K562 (cell line): ENCODE measurements at regions not wholly inside any gene's neighbourhood (a gene's known extent, or its start where the extent isn't known, plus 50 kb on each side); places are given as distances from the start of the nearest gene placed in this dataset.

Experiments used
- E2F4 ChIP-seq: sonication (generic); formaldehyde crosslinking; IDR thresholded peaks from 2 replicates; pipeline ENCODE4 v1.8.0; 2022; ENCODE audit warnings: mild to moderate bottlenecking, low read depth, missing genetic modification reagents
- FOS ChIP-seq: IDR thresholded peaks from 3 replicates; pipeline ENCODE4 v1.6.1; 2011; ENCODE audit not compliant: insufficient read length; ENCODE audit errors: extremely low read depth
- HNRNPK ChIP-seq: fragments of 200-400 bp; formaldehyde crosslinking; IDR thresholded peaks from one replicate; pipeline ENCODE4 v1.6.1; 2018; ENCODE audit warnings: mild to moderate bottlenecking, low read depth, low read length; ENCODE audit not compliant: poor library complexity, severe bottlenecking
- RBM22 ChIP-seq: fragments of 200-400 bp; formaldehyde crosslinking; IDR thresholded peaks from 2 replicates; pipeline ENCODE4 v1.6.1; 2018; ENCODE audit warnings: low read length, low read depth; ENCODE audit not compliant: poor library complexity, severe bottlenecking
- TBL1XR1 ChIP-seq, 2 experiments: IDR thresholded peaks; 2 replicates each; pipeline ENCODE4 v1.6.1; 2012; ENCODE audit warnings: improper control_type of control experiment in 2 of 2, low read length in 2 of 2, mild to moderate bottlenecking in 1 of 2
- ZBTB1 ChIP-seq: sonication (generic); formaldehyde crosslinking; IDR thresholded peaks from 2 replicates; pipeline ENCODE4 v1.8.1; 2023; ENCODE audit warnings: missing genetic modification reagents, low read depth, mild to moderate bottlenecking, borderline replicate concordance
- ZNF174 ChIP-seq: fragments of 250-450 bp; sonication (Bioruptor Pico); IDR thresholded peaks from 2 replicates; pipeline ENCODE4 v1.4.0; 2020; ENCODE audit warnings: mild to moderate bottlenecking
- TF ChIP-seq, protein P1 (sequence below): fragments of 150-350 bp; IDR thresholded peaks from 2 replicates; pipeline ENCODE4 v1.6.1; 2014; ENCODE audit warnings: low read depth, mild to moderate bottlenecking, low read length, borderline replicate concordance
- TF ChIP-seq, protein P2 (sequence below): fragments of 200-600 bp; sonication (generic); IDR thresholded peaks from one replicate; pipeline ENCODE4 v1.6.1; 2012; ENCODE audit warnings: mild to moderate bottlenecking, low read depth, low read length, inconsistent platforms

- TF ChIP-seq ZNF174 (CRISPR knock-in tag) (no peak), TBL1XR1 (IDR thresholded peaks at IDR 0.05; ENCODE audit: low read length in 2 of 2) (no peak), FOS (no peak), ZBTB1 (no peak), E2F4 (CRISPR knock-in tag) (no peak), HNRNPK (no peak), RBM22 (no peak)
- TF ChIP-seq, protein P1, sequence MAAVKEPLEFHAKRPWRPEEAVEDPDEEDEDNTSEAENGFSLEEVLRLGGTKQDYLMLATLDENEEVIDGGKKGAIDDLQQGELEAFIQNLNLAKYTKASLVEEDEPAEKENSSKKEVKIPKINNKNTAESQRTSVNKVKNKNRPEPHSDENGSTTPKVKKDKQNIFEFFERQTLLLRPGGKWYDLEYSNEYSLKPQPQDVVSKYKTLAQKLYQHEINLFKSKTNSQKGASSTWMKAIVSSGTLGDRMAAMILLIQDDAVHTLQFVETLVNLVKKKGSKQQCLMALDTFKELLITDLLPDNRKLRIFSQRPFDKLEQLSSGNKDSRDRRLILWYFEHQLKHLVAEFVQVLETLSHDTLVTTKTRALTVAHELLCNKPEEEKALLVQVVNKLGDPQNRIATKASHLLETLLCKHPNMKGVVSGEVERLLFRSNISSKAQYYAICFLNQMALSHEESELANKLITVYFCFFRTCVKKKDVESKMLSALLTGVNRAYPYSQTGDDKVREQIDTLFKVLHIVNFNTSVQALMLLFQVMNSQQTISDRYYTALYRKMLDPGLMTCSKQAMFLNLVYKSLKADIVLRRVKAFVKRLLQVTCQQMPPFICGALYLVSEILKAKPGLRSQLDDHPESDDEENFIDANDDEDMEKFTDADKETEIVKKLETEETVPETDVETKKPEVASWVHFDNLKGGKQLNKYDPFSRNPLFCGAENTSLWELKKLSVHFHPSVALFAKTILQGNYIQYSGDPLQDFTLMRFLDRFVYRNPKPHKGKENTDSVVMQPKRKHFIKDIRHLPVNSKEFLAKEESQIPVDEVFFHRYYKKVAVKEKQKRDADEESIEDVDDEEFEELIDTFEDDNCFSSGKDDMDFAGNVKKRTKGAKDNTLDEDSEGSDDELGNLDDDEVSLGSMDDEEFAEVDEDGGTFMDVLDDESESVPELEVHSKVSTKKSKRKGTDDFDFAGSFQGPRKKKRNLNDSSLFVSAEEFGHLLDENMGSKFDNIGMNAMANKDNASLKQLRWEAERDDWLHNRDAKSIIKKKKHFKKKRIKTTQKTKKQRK, result no peak
- TF ChIP-seq, protein P2, sequence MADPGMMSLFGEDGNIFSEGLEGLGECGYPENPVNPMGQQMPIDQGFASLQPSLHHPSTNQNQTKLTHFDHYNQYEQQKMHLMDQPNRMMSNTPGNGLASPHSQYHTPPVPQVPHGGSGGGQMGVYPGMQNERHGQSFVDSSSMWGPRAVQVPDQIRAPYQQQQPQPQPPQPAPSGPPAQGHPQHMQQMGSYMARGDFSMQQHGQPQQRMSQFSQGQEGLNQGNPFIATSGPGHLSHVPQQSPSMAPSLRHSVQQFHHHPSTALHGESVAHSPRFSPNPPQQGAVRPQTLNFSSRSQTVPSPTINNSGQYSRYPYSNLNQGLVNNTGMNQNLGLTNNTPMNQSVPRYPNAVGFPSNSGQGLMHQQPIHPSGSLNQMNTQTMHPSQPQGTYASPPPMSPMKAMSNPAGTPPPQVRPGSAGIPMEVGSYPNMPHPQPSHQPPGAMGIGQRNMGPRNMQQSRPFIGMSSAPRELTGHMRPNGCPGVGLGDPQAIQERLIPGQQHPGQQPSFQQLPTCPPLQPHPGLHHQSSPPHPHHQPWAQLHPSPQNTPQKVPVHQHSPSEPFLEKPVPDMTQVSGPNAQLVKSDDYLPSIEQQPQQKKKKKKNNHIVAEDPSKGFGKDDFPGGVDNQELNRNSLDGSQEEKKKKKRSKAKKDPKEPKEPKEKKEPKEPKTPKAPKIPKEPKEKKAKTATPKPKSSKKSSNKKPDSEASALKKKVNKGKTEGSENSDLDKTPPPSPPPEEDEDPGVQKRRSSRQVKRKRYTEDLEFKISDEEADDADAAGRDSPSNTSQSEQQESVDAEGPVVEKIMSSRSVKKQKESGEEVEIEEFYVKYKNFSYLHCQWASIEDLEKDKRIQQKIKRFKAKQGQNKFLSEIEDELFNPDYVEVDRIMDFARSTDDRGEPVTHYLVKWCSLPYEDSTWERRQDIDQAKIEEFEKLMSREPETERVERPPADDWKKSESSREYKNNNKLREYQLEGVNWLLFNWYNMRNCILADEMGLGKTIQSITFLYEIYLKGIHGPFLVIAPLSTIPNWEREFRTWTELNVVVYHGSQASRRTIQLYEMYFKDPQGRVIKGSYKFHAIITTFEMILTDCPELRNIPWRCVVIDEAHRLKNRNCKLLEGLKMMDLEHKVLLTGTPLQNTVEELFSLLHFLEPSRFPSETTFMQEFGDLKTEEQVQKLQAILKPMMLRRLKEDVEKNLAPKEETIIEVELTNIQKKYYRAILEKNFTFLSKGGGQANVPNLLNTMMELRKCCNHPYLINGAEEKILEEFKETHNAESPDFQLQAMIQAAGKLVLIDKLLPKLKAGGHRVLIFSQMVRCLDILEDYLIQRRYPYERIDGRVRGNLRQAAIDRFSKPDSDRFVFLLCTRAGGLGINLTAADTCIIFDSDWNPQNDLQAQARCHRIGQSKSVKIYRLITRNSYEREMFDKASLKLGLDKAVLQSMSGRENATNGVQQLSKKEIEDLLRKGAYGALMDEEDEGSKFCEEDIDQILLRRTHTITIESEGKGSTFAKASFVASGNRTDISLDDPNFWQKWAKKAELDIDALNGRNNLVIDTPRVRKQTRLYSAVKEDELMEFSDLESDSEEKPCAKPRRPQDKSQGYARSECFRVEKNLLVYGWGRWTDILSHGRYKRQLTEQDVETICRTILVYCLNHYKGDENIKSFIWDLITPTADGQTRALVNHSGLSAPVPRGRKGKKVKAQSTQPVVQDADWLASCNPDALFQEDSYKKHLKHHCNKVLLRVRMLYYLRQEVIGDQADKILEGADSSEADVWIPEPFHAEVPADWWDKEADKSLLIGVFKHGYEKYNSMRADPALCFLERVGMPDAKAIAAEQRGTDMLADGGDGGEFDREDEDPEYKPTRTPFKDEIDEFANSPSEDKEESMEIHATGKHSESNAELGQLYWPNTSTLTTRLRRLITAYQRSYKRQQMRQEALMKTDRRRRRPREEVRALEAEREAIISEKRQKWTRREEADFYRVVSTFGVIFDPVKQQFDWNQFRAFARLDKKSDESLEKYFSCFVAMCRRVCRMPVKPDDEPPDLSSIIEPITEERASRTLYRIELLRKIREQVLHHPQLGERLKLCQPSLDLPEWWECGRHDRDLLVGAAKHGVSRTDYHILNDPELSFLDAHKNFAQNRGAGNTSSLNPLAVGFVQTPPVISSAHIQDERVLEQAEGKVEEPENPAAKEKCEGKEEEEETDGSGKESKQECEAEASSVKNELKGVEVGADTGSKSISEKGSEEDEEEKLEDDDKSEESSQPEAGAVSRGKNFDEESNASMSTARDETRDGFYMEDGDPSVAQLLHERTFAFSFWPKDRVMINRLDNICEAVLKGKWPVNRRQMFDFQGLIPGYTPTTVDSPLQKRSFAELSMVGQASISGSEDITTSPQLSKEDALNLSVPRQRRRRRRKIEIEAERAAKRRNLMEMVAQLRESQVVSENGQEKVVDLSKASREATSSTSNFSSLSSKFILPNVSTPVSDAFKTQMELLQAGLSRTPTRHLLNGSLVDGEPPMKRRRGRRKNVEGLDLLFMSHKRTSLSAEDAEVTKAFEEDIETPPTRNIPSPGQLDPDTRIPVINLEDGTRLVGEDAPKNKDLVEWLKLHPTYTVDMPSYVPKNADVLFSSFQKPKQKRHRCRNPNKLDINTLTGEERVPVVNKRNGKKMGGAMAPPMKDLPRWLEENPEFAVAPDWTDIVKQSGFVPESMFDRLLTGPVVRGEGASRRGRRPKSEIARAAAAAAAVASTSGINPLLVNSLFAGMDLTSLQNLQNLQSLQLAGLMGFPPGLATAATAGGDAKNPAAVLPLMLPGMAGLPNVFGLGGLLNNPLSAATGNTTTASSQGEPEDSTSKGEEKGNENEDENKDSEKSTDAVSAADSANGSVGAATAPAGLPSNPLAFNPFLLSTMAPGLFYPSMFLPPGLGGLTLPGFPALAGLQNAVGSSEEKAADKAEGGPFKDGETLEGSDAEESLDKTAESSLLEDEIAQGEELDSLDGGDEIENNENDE, result no peak
Measured at GRCh38 chr4:18109676-18110075, 88.1 kb upstream of the LCORL start.
